ENCODE measurements at regions not wholly inside any gene's neighbourhood (a gene's known extent, or its start where the extent isn't known, plus 50 kb on each side); places are given as distances from the start of the nearest gene placed in this dataset.

DNA sequence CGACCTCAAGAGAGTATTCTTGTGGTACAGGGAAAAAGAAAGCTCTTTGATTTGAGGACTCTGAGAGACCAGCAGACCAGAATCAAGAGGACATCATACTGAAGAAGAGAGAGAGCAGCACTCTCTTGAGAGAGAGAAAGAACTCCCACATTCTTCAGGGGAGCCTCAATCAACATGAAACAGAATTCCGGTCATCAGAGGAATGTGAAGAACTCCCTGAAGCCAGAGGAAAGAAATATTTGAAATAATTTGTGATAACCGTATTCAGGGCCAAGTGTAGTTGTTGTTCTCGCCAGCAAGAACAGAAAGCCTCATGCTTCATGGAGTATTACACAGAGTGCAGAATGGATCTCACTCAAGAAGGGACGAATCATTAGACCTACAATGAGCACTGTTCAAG lies 363.8 kb upstream of the TMEM132C start:
- Mint-ChIP-seq H3K27me3 (ENCODE audit: low read depth in 2 of 2) (no peaks in the 10 kb centered on the region), H3K36me3 (no peaks in the 10 kb centered on the region), H3K4me1 (no peaks in the 10 kb centered on the region), H3K9me3 (peaks cover 5 to 16% of the 10 kb centered on the region in 2 donors), H3K27ac (no peak overlapping the region), H3K4me3 (no peak overlapping the region)
- DNase-seq (no peak), ATAC-seq (no peak)
- TF ChIP-seq, protein P1, sequence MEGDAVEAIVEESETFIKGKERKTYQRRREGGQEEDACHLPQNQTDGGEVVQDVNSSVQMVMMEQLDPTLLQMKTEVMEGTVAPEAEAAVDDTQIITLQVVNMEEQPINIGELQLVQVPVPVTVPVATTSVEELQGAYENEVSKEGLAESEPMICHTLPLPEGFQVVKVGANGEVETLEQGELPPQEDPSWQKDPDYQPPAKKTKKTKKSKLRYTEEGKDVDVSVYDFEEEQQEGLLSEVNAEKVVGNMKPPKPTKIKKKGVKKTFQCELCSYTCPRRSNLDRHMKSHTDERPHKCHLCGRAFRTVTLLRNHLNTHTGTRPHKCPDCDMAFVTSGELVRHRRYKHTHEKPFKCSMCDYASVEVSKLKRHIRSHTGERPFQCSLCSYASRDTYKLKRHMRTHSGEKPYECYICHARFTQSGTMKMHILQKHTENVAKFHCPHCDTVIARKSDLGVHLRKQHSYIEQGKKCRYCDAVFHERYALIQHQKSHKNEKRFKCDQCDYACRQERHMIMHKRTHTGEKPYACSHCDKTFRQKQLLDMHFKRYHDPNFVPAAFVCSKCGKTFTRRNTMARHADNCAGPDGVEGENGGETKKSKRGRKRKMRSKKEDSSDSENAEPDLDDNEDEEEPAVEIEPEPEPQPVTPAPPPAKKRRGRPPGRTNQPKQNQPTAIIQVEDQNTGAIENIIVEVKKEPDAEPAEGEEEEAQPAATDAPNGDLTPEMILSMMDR (IDR thresholded peaks at IDR 0.05), result no peak
- H3K4me3 ChIP-seq (ENCODE audit: low read length), result no peak overlapping the region
- no peaks in the 10 kb centered on the region for H3K27me3 ChIP-seq (ENCODE audit: control insufficient read depth, insufficient read depth, low read length)
- no peaks in the 10 kb centered on the region for H3K4me1 ChIP-seq (ENCODE audit: control insufficient read depth, insufficient read depth, low read length)
- no peak overlapping the region for H3K27ac ChIP-seq (ENCODE audit: low read length)
- no peaks in the 10 kb centered on the region for H3K36me3 ChIP-seq (ENCODE audit: control insufficient read depth, insufficient read depth, low read length)
- intact Hi-C loops (cut with micrococcal nuclease), result no loop called here
- H3K9me3 ChIP-seq (ENCODE audit: control insufficient read depth, insufficient read depth, low read length), result no peaks in the 10 kb centered on the region
- 70% methylated on average over 5 of the region's 5 CpGs for WGBS (ENCODE audit: insufficient coverage)

DNA sequence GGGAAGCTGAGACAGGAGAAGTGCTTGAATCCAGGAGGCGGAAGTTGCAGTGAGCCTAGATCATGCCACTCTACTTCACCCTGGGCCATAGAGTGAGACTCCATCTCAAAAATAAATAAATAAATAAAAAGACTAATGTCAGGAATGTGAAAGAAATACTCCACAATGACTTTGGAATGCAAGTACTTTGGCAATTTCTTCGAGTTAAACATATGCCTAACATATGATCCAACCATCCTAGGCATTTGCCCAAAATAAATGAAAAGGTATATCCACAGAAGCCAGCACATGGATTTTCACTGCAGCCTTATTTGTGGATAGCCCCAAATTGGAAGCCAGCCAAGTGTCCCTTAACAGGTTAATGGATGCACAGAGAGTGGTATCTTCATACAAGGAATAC lies 357.9 kb upstream of the TMEM132C start:
- no peak for DNase-seq
- Histone ChIP-seq H3K4me1 (ENCODE audit: control insufficient read depth, insufficient read depth, low read length) (no peaks in the 10 kb centered on the region), H3K36me3 (ENCODE audit: control insufficient read depth, insufficient read depth, low read length) (no peaks in the 10 kb centered on the region), H3K27ac (ENCODE audit: low read length) (no peak overlapping the region), H3K4me3 (ENCODE audit: low read length) (no peak overlapping the region), H3K27me3 (ENCODE audit: control insufficient read depth, insufficient read depth, low read length) (no peaks in the 10 kb centered on the region), H3K9me3 (ENCODE audit: control insufficient read depth, insufficient read depth, low read length) (peaks cover 2% of the 10 kb centered on the region)
- no peak for ATAC-seq
- no peak overlapping the region for H3K4me3 Mint-ChIP-seq
- H3K4me1 Mint-ChIP-seq, result no peaks in the 10 kb centered on the region
- intact Hi-C loops (cut with micrococcal nuclease), result no loop called here
- TF ChIP-seq, protein P1 (IDR thresholded peaks at IDR 0.05), result no peak
- no peaks in the 10 kb centered on the region for H3K36me3 Mint-ChIP-seq
- no peaks in the 10 kb centered on the region for H3K27me3 Mint-ChIP-seq (ENCODE audit: low read depth in 2 of 2)
- no peak overlapping the region for H3K27ac Mint-ChIP-seq
- peaks cover 5 to 16% of the 10 kb centered on the region in 2 donors for H3K9me3 Mint-ChIP-seq
- WGBS (ENCODE audit: insufficient coverage), result 80% methylated on average over 2 of the region's 2 CpGs

DNA sequence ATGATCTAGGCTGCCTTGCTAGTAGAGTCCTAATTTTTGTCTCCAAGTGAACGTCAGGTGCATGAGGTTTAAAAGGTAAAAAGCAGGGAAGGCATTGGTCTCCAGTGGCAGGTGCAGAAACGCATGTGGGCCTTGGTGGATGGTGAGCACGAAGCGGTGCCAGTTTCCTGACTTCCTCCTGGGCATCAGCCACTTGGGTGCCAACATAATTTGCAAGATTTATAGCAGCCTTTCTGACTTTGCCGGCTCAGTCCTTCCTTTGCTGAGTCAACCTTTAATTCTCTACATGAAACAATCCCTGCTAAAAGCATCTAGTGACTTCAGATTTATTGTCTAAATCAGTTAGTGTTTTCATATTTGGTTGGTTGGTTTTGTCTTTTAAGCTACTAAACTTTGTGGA lies 355.7 kb upstream of the TMEM132C start:
- DNase-seq (no peak), ATAC-seq (no peak)
- no peak overlapping the region for H3K4me3 Mint-ChIP-seq
- H3K9me3 Mint-ChIP-seq, result peaks cover 0 to 5% of the 10 kb centered on the region in 2 donors
- H3K27ac Mint-ChIP-seq, result no peak overlapping the region
- TF ChIP-seq, protein P1 (IDR thresholded peaks at IDR 0.05), result no peak
- H3K4me3 ChIP-seq (ENCODE audit: low read length), result no peak overlapping the region
- no peaks in the 10 kb centered on the region for H3K4me1 ChIP-seq (ENCODE audit: control insufficient read depth, insufficient read depth, low read length)
- no peaks in the 10 kb centered on the region for H3K4me1 Mint-ChIP-seq
- H3K27ac ChIP-seq (ENCODE audit: low read length), result no peak overlapping the region
- peaks cover 2% of the 10 kb centered on the region for H3K9me3 ChIP-seq (ENCODE audit: control insufficient read depth, insufficient read depth, low read length)
- 9% methylated on average over 5 of the region's 5 CpGs for WGBS (ENCODE audit: insufficient coverage)
- H3K36me3 Mint-ChIP-seq, result no peaks in the 10 kb centered on the region
- H3K27me3 ChIP-seq (ENCODE audit: control insufficient read depth, insufficient read depth, low read length), result no peaks in the 10 kb centered on the region
- intact Hi-C loops (cut with micrococcal nuclease), result no loop called here
- H3K36me3 ChIP-seq (ENCODE audit: control insufficient read depth, insufficient read depth, low read length), result no peaks in the 10 kb centered on the region
- H3K27me3 Mint-ChIP-seq (ENCODE audit: low read depth in 2 of 2), result no peaks in the 10 kb centered on the region

DNA sequence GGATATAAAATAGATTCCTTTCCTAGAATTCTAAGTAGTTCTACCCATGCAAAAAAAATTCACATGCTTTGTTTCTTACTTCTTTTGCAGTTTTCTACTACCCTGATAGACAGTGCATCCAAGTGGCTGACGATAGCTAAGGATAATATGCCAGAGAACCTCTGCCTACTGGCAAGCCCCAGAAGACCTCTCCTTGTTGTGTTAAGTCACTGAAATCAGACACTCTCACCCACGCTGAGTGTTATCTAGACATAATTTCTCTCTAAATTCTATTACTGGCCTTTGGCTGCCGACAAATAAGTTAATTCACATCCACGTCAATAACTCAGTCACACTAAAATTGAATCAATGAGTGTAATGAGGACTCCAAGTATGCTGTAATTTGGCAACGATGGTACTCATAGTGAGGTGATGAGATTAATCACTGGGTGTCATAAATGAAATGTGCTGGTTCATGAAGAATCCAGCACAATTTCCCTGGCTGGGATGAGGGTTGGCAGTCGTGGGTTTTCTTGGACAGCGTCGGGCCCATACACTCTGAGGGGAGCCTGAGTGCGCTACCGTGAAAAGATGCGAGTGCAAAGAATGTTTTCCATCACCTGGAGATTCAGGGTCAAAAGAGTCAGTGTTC lies 354.8 kb upstream of the TMEM132C start:
- Histone ChIP-seq H3K27me3 (ENCODE audit: control insufficient read depth, insufficient read depth, low read length) (no peaks in the 10 kb centered on the region), H3K36me3 (ENCODE audit: control insufficient read depth, insufficient read depth, low read length) (no peaks in the 10 kb centered on the region), H3K27ac (ENCODE audit: low read length) (no peak overlapping the region), H3K4me1 (ENCODE audit: control insufficient read depth, insufficient read depth, low read length) (no peaks in the 10 kb centered on the region), H3K4me3 (ENCODE audit: low read length) (no peak overlapping the region), H3K9me3 (ENCODE audit: control insufficient read depth, insufficient read depth, low read length) (peaks cover 2% of the 10 kb centered on the region)
- 88% methylated on average over 9 of the region's 11 CpGs for WGBS (ENCODE audit: insufficient coverage)
- Mint-ChIP-seq H3K4me3 (no peak overlapping the region), H3K27ac (no peak overlapping the region), H3K4me1 (no peaks in the 10 kb centered on the region), H3K36me3 (no peaks in the 10 kb centered on the region), H3K9me3 (no peaks in the 10 kb centered on the region), H3K27me3 (ENCODE audit: low read depth in 2 of 2) (no peaks in the 10 kb centered on the region)
- TF ChIP-seq, protein P1 (IDR thresholded peaks at IDR 0.05), result no peak
- DNase-seq (no peak), ATAC-seq (no peak)
- intact Hi-C loops (cut with micrococcal nuclease), result no loop called here

All from natural killer cell (primary cell).